ENCODE measurements at regions not wholly inside any gene's neighbourhood (a gene's known extent, or its start where the extent isn't known, plus 50 kb on each side); places are given as distances from the start of the nearest gene placed in this dataset.
A peak's percentile ranks its signal among the peaks of the same experiment; 100 is the strongest.

DNA sequence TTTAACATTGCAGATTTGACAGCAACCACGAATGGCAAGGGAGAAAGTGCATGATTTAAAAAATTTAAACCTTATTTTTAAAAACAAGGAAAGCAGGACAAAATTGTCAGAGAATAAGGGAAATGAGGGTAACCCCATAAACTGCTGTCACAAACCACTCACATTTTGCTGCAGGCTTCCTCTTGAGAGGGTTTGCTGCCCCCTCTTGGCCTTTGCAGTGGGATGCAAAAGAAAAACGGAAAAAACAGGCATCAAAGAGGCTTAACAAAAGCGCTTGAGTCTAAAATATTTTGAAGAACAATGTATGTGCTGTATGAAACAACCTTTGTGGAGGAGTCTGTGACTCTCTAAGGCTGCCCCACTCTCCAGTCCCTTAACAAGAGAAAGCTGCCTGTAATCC, 91.6 kb downstream of the TMX3 start:
- Histone ChIP-seq H3K36me3 (ENCODE audit: control insufficient read depth, insufficient read depth, low read length) (no peaks in the 10 kb centered on the region), H3K9me3 (ENCODE audit: control insufficient read depth, insufficient read depth, low read length) (no peaks in the 10 kb centered on the region), H3K27me3 (ENCODE audit: control insufficient read depth, insufficient read depth, low read length) (no peaks in the 10 kb centered on the region), H3K27ac (ENCODE audit: low read depth, low read length) (no peak overlapping the region), H3K4me1 (ENCODE audit: control insufficient read depth, insufficient read depth, low read length) (no peaks in the 10 kb centered on the region), H3K4me3 (ENCODE audit: low read depth, low read length) (no peak overlapping the region)
- DNase-seq (ENCODE audit: low read depth in 4 of 6, low spot score in 6 of 6), result peak; percentile 26 to 94 (median 59)
- 0% methylated on average over 1 of the region's 3 CpGs for WGBS (ENCODE audit: insufficient coverage)

- DNase-seq (ENCODE audit: low read depth in 4 of 6, low spot score in 6 of 6), result peak in 1 of 6 donors; percentile 36
- whole genome bisulfite sequencing (ENCODE audit: insufficient coverage), result 93% methylated on average over 4 of the region's 4 CpGs
These were observed 103.6 kb downstream of the TMX3 start for GRCh38 chr18:68611311-68611710.

DNA sequence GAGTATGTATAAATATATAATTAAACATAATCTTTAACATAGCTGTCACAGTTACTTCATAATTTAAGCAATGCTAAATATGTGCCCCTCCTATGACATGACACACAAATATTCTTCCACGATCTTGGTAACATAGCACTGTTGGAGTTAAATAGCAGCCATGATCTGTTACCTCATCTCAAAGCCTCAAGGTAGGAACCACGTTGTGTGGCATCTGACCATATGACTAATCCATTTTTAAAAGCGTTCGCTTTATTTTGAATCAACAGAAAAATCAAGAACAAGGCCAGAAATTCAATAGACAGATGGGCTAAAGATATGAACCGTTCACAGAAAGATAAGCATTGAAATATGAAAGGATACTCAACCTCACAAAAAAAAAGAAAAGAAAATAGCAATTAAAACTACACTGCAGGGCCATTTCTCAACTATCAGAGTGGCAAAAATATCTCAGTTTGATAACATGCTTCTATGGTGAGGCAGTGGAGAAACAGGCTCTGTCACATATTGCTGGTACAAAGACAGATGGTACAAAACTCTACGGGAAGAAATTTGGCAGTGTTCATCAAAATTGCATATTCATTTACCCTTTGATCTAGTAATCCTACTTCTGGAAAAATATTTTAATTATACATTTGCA, 105.9 kb downstream of the TMX3 start:
- Histone ChIP-seq H3K9me3 (ENCODE audit: control insufficient read depth, insufficient read depth, low read length) (no peaks in the 10 kb centered on the region), H3K36me3 (ENCODE audit: control insufficient read depth, insufficient read depth, low read length) (no peaks in the 10 kb centered on the region), H3K27ac (ENCODE audit: low read depth, low read length) (no peak overlapping the region), H3K4me3 (ENCODE audit: low read depth, low read length) (no peak overlapping the region), H3K27me3 (ENCODE audit: control insufficient read depth, insufficient read depth, low read length) (no peaks in the 10 kb centered on the region), H3K4me1 (ENCODE audit: control insufficient read depth, insufficient read depth, low read length) (no peaks in the 10 kb centered on the region)
- DNase-seq (ENCODE audit: low read depth in 4 of 6, low spot score in 6 of 6), result peak in 1 of 6 donors; percentile 84
- WGBS (ENCODE audit: insufficient coverage), result 100% methylated on average over 2 of the region's 6 CpGs

More at GRCh38 chr18:68611311-68611710, 103.6 kb downstream of the TMX3 start:
- Histone ChIP-seq H3K4me1 (ENCODE audit: control insufficient read depth, insufficient read depth, low read length) (no peaks in the 10 kb centered on the region), H3K36me3 (ENCODE audit: control insufficient read depth, insufficient read depth, low read length) (no peaks in the 10 kb centered on the region), H3K9me3 (ENCODE audit: control insufficient read depth, insufficient read depth, low read length) (no peaks in the 10 kb centered on the region), H3K27ac (ENCODE audit: low read depth, low read length) (no peak overlapping the region), H3K4me3 (ENCODE audit: low read depth, low read length) (no peak overlapping the region), H3K27me3 (ENCODE audit: control insufficient read depth, insufficient read depth, low read length) (no peaks in the 10 kb centered on the region)

GRCh38 chr18:68607852-68608251, 107.1 kb downstream of the TMX3 start:
- WGBS (ENCODE audit: insufficient coverage), result no CpG with 5 or more reads among the region's 2 CpGs
- DNase-seq (ENCODE audit: low read depth in 4 of 6, low spot score in 6 of 6), result no peak
- no peaks in the 10 kb centered on the region for H3K9me3 ChIP-seq (ENCODE audit: control insufficient read depth, insufficient read depth, low read length)

GRCh38 chr18:68604256-68604655, 110.7 kb downstream of the TMX3 start:
- no peaks in the 10 kb centered on the region for H3K4me1 ChIP-seq (ENCODE audit: control insufficient read depth, insufficient read depth, low read length)
- H3K27ac ChIP-seq (ENCODE audit: low read depth, low read length), result no peak overlapping the region
- H3K9me3 ChIP-seq (ENCODE audit: control insufficient read depth, insufficient read depth, low read length), result no peaks in the 10 kb centered on the region
- H3K36me3 ChIP-seq (ENCODE audit: control insufficient read depth, insufficient read depth, low read length), result no peaks in the 10 kb centered on the region
- DNase-seq (ENCODE audit: low read depth in 4 of 6, low spot score in 6 of 6), result no peak
- no CpG with 5 or more reads among the region's 1 CpG for WGBS (ENCODE audit: insufficient coverage)
- H3K27me3 ChIP-seq (ENCODE audit: control insufficient read depth, insufficient read depth, low read length), result no peaks in the 10 kb centered on the region
- H3K4me3 ChIP-seq (ENCODE audit: low read depth, low read length), result no peak overlapping the region

More at GRCh38 chr18:68607852-68608251, 107.1 kb downstream of the TMX3 start:
- no peak overlapping the region for H3K27ac ChIP-seq (ENCODE audit: low read depth, low read length)
- no peak overlapping the region for H3K4me3 ChIP-seq (ENCODE audit: low read depth, low read length)
- no peaks in the 10 kb centered on the region for H3K36me3 ChIP-seq (ENCODE audit: control insufficient read depth, insufficient read depth, low read length)
- no peaks in the 10 kb centered on the region for H3K4me1 ChIP-seq (ENCODE audit: control insufficient read depth, insufficient read depth, low read length)
- H3K27me3 ChIP-seq (ENCODE audit: control insufficient read depth, insufficient read depth, low read length), result no peaks in the 10 kb centered on the region

DNA sequence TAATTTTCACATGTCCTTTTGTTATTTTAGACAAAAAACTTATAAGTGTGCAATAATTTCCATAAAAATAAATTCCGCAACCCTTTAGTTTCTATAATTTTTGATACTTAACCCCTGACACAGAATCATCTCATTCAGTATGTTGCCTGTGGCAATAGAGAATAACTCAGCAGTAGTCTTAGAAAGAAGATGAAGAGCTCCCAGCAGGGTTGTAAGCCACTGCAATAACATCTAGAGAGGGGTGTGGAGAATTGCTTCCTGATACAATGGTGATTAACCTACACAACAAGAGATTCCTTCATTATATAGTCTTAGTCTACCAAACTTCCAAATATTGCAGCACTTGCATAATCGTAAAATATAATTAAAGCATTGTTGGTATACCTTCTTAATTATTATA, 118.9 kb downstream of the TMX3 start:
- Histone ChIP-seq H3K27ac (ENCODE audit: low read depth, low read length) (no peak overlapping the region), H3K4me1 (ENCODE audit: control insufficient read depth, insufficient read depth, low read length) (no peaks in the 10 kb centered on the region), H3K36me3 (ENCODE audit: control insufficient read depth, insufficient read depth, low read length) (no peaks in the 10 kb centered on the region), H3K27me3 (ENCODE audit: control insufficient read depth, insufficient read depth, low read length) (no peaks in the 10 kb centered on the region), H3K4me3 (ENCODE audit: low read depth, low read length) (no peak overlapping the region), H3K9me3 (ENCODE audit: control insufficient read depth, insufficient read depth, low read length) (no peaks in the 10 kb centered on the region)
- peak in 1 of 6 donors; percentile 66 for DNase-seq (ENCODE audit: low read depth in 4 of 6, low spot score in 6 of 6)
- no CpG with 5 or more reads among the region's 2 CpGs for WGBS (ENCODE audit: insufficient coverage)

GRCh38 chr18:68588169-68588568, 126.7 kb downstream of the TMX3 start:
- Histone ChIP-seq H3K36me3 (ENCODE audit: control insufficient read depth, insufficient read depth, low read length) (no peaks in the 10 kb centered on the region), H3K9me3 (ENCODE audit: control insufficient read depth, insufficient read depth, low read length) (no peaks in the 10 kb centered on the region), H3K27ac (ENCODE audit: low read depth, low read length) (no peak overlapping the region), H3K27me3 (ENCODE audit: control insufficient read depth, insufficient read depth, low read length) (no peaks in the 10 kb centered on the region), H3K4me3 (ENCODE audit: low read depth, low read length) (no peak overlapping the region), H3K4me1 (ENCODE audit: control insufficient read depth, insufficient read depth, low read length) (no peaks in the 10 kb centered on the region)
- DNase-seq (ENCODE audit: low read depth in 4 of 6, low spot score in 6 of 6), result peak in 1 of 6 donors; percentile 24
- no CpG with 5 or more reads among the region's 5 CpGs for WGBS (ENCODE audit: insufficient coverage)

GRCh38 chr18:68583685-68584084, 131.2 kb downstream of the TMX3 start:
- Histone ChIP-seq H3K4me1 (ENCODE audit: control insufficient read depth, insufficient read depth, low read length) (no peaks in the 10 kb centered on the region), H3K27ac (ENCODE audit: low read depth, low read length) (no peak overlapping the region), H3K27me3 (ENCODE audit: control insufficient read depth, insufficient read depth, low read length) (no peaks in the 10 kb centered on the region), H3K36me3 (ENCODE audit: control insufficient read depth, insufficient read depth, low read length) (no peaks in the 10 kb centered on the region), H3K9me3 (ENCODE audit: control insufficient read depth, insufficient read depth, low read length) (no peaks in the 10 kb centered on the region), H3K4me3 (ENCODE audit: low read depth, low read length) (no peak overlapping the region)
- 78% methylated on average over 1 of the region's 1 CpG for WGBS (ENCODE audit: insufficient coverage)
- DNase-seq (ENCODE audit: low read depth in 4 of 6, low spot score in 6 of 6), result no peak

- no peaks in the 10 kb centered on the region for H3K36me3 ChIP-seq (ENCODE audit: control insufficient read depth, insufficient read depth, low read length)
- peaks cover 3% of the 10 kb centered on the region for H3K9me3 ChIP-seq (ENCODE audit: control insufficient read depth, insufficient read depth, low read length)
- H3K27me3 ChIP-seq (ENCODE audit: control insufficient read depth, insufficient read depth, low read length), result no peaks in the 10 kb centered on the region
- no peaks in the 10 kb centered on the region for H3K4me1 ChIP-seq (ENCODE audit: control insufficient read depth, insufficient read depth, low read length)
- no CpG with 5 or more reads among the region's 5 CpGs for WGBS (ENCODE audit: insufficient coverage)
- H3K27ac ChIP-seq (ENCODE audit: low read depth, low read length), result no peak overlapping the region
- DNase-seq (ENCODE audit: low read depth in 4 of 6, low spot score in 6 of 6), result no peak
- no peak overlapping the region for H3K4me3 ChIP-seq (ENCODE audit: low read depth, low read length)
These were observed 140.6 kb downstream of the TMX3 start for GRCh38 chr18:68574311-68574710.

- DNase-seq (ENCODE audit: low read depth in 4 of 6, low spot score in 6 of 6), result peak in 1 of 6 donors; percentile 56
- no CpG with 5 or more reads among the region's 3 CpGs for WGBS (ENCODE audit: insufficient coverage)
These were observed 145.0 kb downstream of the TMX3 start for GRCh38 chr18:68569936-68570335.

More at GRCh38 chr18:68569936-68570335, 145.0 kb downstream of the TMX3 start:
- Histone ChIP-seq H3K27me3 (ENCODE audit: control insufficient read depth, insufficient read depth, low read length) (no peaks in the 10 kb centered on the region), H3K27ac (ENCODE audit: low read depth, low read length) (no peak overlapping the region), H3K9me3 (ENCODE audit: control insufficient read depth, insufficient read depth, low read length) (peaks cover 3% of the 10 kb centered on the region), H3K36me3 (ENCODE audit: control insufficient read depth, insufficient read depth, low read length) (no peaks in the 10 kb centered on the region), H3K4me3 (ENCODE audit: low read depth, low read length) (no peak overlapping the region), H3K4me1 (ENCODE audit: control insufficient read depth, insufficient read depth, low read length) (no peaks in the 10 kb centered on the region)

Data from spinal cord (tissue), 9 donors.